Tibial nerve (tissue), 4 donors: ENCODE measurements at regions not wholly inside any gene's neighbourhood (a gene's known extent, or its start where the extent isn't known, plus 50 kb on each side); places are given as distances from the start of the nearest gene placed in this dataset.

ENCODE experiments used
- EP300 ChIP-seq, 2 donors: sonication (generic); formaldehyde crosslinking; IDR thresholded peaks; one replicate each; pipeline ENCODE4 v1.6.1; 2017; ENCODE audit warnings: antibody characterized with exemption in 2 of 2, mild to moderate bottlenecking in 1 of 2
- POLR2A ChIP-seq, 2 donors: fragments of 450-650 bp; IDR thresholded peaks; one replicate each; pipeline ENCODE4 v1.6.1; 2017; ENCODE audit warnings: antibody characterized with exemption in 2 of 2, mild to moderate bottlenecking in 2 of 2, moderate library complexity in 2 of 2
- TF ChIP-seq, protein P1 (sequence below), 5 experiments: fragments of 200-600 bp in 3 of 5; fragments of 450-650 bp in 2 of 5; sonication (generic) in 3 of 5; IDR thresholded peaks; one replicate each; pipeline ENCODE4 v1.5.1; 2016 to 2019; ENCODE audit warnings: antibody characterized with exemption in 5 of 5, mild to moderate bottlenecking in 3 of 5, moderate library complexity in 2 of 5

GRCh38 chr2:52343010-52343409 lies 1311.1 kb upstream of the NRXN1 start:
- TF ChIP-seq, protein P1, sequence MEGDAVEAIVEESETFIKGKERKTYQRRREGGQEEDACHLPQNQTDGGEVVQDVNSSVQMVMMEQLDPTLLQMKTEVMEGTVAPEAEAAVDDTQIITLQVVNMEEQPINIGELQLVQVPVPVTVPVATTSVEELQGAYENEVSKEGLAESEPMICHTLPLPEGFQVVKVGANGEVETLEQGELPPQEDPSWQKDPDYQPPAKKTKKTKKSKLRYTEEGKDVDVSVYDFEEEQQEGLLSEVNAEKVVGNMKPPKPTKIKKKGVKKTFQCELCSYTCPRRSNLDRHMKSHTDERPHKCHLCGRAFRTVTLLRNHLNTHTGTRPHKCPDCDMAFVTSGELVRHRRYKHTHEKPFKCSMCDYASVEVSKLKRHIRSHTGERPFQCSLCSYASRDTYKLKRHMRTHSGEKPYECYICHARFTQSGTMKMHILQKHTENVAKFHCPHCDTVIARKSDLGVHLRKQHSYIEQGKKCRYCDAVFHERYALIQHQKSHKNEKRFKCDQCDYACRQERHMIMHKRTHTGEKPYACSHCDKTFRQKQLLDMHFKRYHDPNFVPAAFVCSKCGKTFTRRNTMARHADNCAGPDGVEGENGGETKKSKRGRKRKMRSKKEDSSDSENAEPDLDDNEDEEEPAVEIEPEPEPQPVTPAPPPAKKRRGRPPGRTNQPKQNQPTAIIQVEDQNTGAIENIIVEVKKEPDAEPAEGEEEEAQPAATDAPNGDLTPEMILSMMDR (IDR thresholded peaks at IDR 0.05): no peak
- no peak for TF ChIP-seq EP300 (IDR thresholded peaks at IDR 0.05)
- TF ChIP-seq POLR2A (IDR thresholded peaks at IDR 0.05): no peak
